Mesenchymal stem cell (in vitro differentiated cells and primary cell): ENCODE measurements at regions not wholly inside any gene's neighbourhood (a gene's known extent, or its start where the extent isn't known, plus 50 kb on each side); places are given as distances from the start of the nearest gene placed in this dataset.
A peak's percentile ranks its signal among the peaks of the same experiment; 100 is the strongest.

Experiments used
- DNase-seq: peaks from one replicate; pipeline ENCODE4 v3.0.0-alpha.2; 2013
- H2AFZ ChIP-seq: one replicate; pipeline ENCODE4 v1.6.1; 2013; ENCODE audit warnings: low read depth, mild to moderate bottlenecking, control low read depth, inconsistent platforms, low read length, moderate library complexity
- H2AK5ac ChIP-seq: 2 replicates; pipeline ENCODE4 v1.6.1; 2013; ENCODE audit warnings: low read length, moderate library complexity, mild to moderate bottlenecking, inconsistent platforms; ENCODE audit not compliant: severe bottlenecking
- H2BK120ac ChIP-seq: one replicate; pipeline ENCODE4 v1.6.1; 2013; ENCODE audit warnings: low read depth, mild to moderate bottlenecking, inconsistent platforms, low read length, moderate library complexity
- H2BK12ac ChIP-seq, 2 experiments: one replicate each; pipeline ENCODE4 v1.6.1; 2013; ENCODE audit warnings: inconsistent platforms in 2 of 2, low read length in 2 of 2, mild to moderate bottlenecking in 2 of 2, moderate library complexity in 2 of 2, control low read depth in 1 of 2
- H2BK15ac ChIP-seq: one replicate; pipeline ENCODE4 v1.6.1; 2013; ENCODE audit warnings: mild to moderate bottlenecking, low read depth, inconsistent platforms; ENCODE audit not compliant: poor library complexity, severe bottlenecking
- H2BK5ac ChIP-seq: 2 replicates; pipeline ENCODE4 v1.6.1; 2013; ENCODE audit warnings: low read depth, mild to moderate bottlenecking, low read length, control low read depth, inconsistent platforms; ENCODE audit not compliant: poor library complexity, severe bottlenecking
- H3K14ac ChIP-seq, 2 experiments: one replicate each; pipeline ENCODE4 v1.6.1; 2013; ENCODE audit warnings: inconsistent platforms in 2 of 2, low read length in 2 of 2, control low read depth in 1 of 2, mild to moderate bottlenecking in 1 of 2, moderate library complexity in 1 of 2
- H3K18ac ChIP-seq, 2 experiments: one replicate each; pipeline ENCODE4 v1.6.1; 2013; ENCODE audit warnings: inconsistent platforms in 2 of 2, low read length in 2 of 2, control low read depth in 1 of 2, low read depth in 1 of 2, mild to moderate bottlenecking in 1 of 2
- H3K23ac ChIP-seq, 2 experiments: one replicate each; pipeline ENCODE4 v1.6.1; 2013; ENCODE audit warnings: inconsistent platforms in 2 of 2, low read length in 2 of 2, mild to moderate bottlenecking in 2 of 2, moderate library complexity in 2 of 2, control low read depth in 1 of 2
- H3K27ac ChIP-seq: 2 replicates; pipeline ENCODE4 v1.5.1; 2013; ENCODE audit warnings: mild to moderate bottlenecking, moderate library complexity, low read length, control low read depth, inconsistent platforms; ENCODE audit not compliant: poor library complexity, severe bottlenecking
- H3K27me3 ChIP-seq, 2 experiments: 2 replicates each; pipeline versions ENCODE4 v1.6.1 to v1.7.0; 2013; ENCODE audit warnings: low read length in 2 of 2, mild to moderate bottlenecking in 2 of 2, moderate library complexity in 2 of 2, control low read depth in 1 of 2, inconsistent platforms in 1 of 2; ENCODE audit not compliant: control insufficient read depth in 1 of 2, insufficient read depth in 1 of 2
- H3K36me3 ChIP-seq, 2 experiments: 2 replicates each; pipeline versions ENCODE4 v1.6.1 to v1.7.0; 2013; ENCODE audit warnings: low read length in 2 of 2, control low read depth in 1 of 2, inconsistent platforms in 1 of 2, low read depth in 1 of 2, mild to moderate bottlenecking in 1 of 2; ENCODE audit not compliant: insufficient read depth in 2 of 2, control insufficient read depth in 1 of 2
- H3K4ac ChIP-seq, 2 experiments: one replicate each; pipeline ENCODE4 v1.6.1; 2013; ENCODE audit warnings: inconsistent platforms in 2 of 2, low read length in 2 of 2, mild to moderate bottlenecking in 2 of 2, moderate library complexity in 2 of 2, control low read depth in 1 of 2, low read depth in 1 of 2
- H3K4me1 ChIP-seq: 2 replicates; pipeline ENCODE4 v1.6.1; 2013; ENCODE audit warnings: low read depth, low read length, control low read depth; ENCODE audit not compliant: control insufficient read depth, insufficient read depth
- H3K4me2 ChIP-seq: 2 replicates; pipeline ENCODE4 v1.6.1; 2013; ENCODE audit warnings: low read length, mild to moderate bottlenecking, inconsistent platforms; ENCODE audit not compliant: poor library complexity, severe bottlenecking
- H3K4me3 ChIP-seq, 2 experiments: 2 replicates each; pipeline versions ENCODE4 v1.5.1 to v1.7.0; 2013; ENCODE audit warnings: low read length in 2 of 2, mild to moderate bottlenecking in 2 of 2, control low read depth in 1 of 2, low read depth in 1 of 2; ENCODE audit not compliant: insufficient read depth in 1 of 2
- H3K79me1 ChIP-seq: replicated peaks from 2 replicates; pipeline ENCODE4 v1.6.1; 2013; ENCODE audit warnings: mild to moderate bottlenecking, control low read depth, low read length, inconsistent platforms; ENCODE audit not compliant: poor library complexity, severe bottlenecking
- H3K9ac ChIP-seq: 2 replicates; pipeline ENCODE4 v1.7.0; 2013; ENCODE audit warnings: mild to moderate bottlenecking, low read length, moderate library complexity
- H3K9me3 ChIP-seq: 2 replicates; pipeline ENCODE4 v1.7.0; 2013; ENCODE audit warnings: mild to moderate bottlenecking, low read length; ENCODE audit not compliant: control insufficient read depth
- H4K8ac ChIP-seq: one replicate; pipeline ENCODE4 v1.6.1; 2013; ENCODE audit warnings: inconsistent platforms, mild to moderate bottlenecking, low read length, moderate library complexity
- H4K91ac ChIP-seq: one replicate; pipeline ENCODE4 v1.6.1; 2013; ENCODE audit warnings: mild to moderate bottlenecking, low read length, inconsistent platforms
- WGBS: methylation state at CpG from one replicate; pipeline ENCODE4 v1.1.7; 2013; ENCODE audit warnings: mixed read lengths; 5-methylcytosine and 5-hydroxymethylcytosine counted together

GRCh38 chr1:219812086-219812485 lies 116.3 kb downstream of the SLC30A10 start:
- Histone ChIP-seq H2AK5ac (no peak overlapping the region), H2BK5ac (no peak overlapping the region), H3K27me3 (peaks cover 18 to 29% of the 10 kb centered on the region in 2 experiments), H3K14ac (no peak overlapping the region), H2BK12ac (no peak overlapping the region), H4K91ac (no peak overlapping the region), H3K27ac (no peak overlapping the region), H3K36me3 (no peaks in the 10 kb centered on the region), H3K18ac (no peak overlapping the region), H3K9ac (peak overlapping the region; percentile 33), H2AFZ (no peak overlapping the region), H3K4ac (no peak overlapping the region), H2BK120ac (no peak overlapping the region), H3K9me3 (no peaks in the 10 kb centered on the region), H4K8ac (no peak overlapping the region), H2BK15ac (no peak overlapping the region), H3K4me1 (no peaks in the 10 kb centered on the region), H3K4me2 (no peak overlapping the region), H3K4me3 (no peak overlapping the region), H3K79me1 (no peaks in the 10 kb centered on the region), H3K23ac (no peak overlapping the region)
- 62% methylated on average over 4 of the region's 4 CpGs for WGBS
- DNase-seq, result no peak

DNA sequence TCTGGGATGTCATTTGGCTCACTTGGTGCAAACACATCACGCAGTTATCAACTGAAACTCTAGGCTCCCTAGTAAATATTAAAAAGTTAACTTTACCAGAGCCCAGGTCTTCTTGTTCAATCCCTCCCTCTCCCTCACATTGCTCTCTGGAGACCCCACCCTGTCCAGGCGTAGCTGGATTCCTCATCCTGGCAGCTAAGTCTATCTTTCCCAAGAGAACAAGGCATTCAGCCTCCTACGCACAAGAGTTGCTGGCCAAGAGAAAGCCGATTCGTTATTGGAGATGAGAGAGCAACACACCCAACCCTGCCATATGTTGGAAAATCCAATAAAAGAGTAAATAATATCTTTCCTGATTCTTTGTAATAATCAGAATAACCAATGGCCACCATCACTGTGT lies 117.9 kb downstream of the SLC30A10 start:
- Histone ChIP-seq H3K4me3 (no peak overlapping the region), H4K8ac (no peak overlapping the region), H2AFZ (no peak overlapping the region), H3K36me3 (no peaks in the 10 kb centered on the region), H3K27ac (no peak overlapping the region), H3K27me3 (peaks cover 5 to 19% of the 10 kb centered on the region in 2 experiments), H2BK15ac (no peak overlapping the region), H3K18ac (no peak overlapping the region), H3K79me1 (no peaks in the 10 kb centered on the region), H2AK5ac (no peak overlapping the region), H4K91ac (no peak overlapping the region), H2BK5ac (no peak overlapping the region), H3K4me1 (no peaks in the 10 kb centered on the region), H2BK12ac (no peak overlapping the region), H2BK120ac (no peak overlapping the region), H3K9ac (no peak overlapping the region), H3K9me3 (no peaks in the 10 kb centered on the region), H3K14ac (no peak overlapping the region), H3K23ac (no peak overlapping the region), H3K4ac (no peak overlapping the region), H3K4me2 (no peak overlapping the region)
- DNase-seq, result no peak
- 92% methylated on average over 3 of the region's 5 CpGs for WGBS

- Histone ChIP-seq H3K4me2 (no peak overlapping the region), H2AFZ (no peak overlapping the region), H3K4ac (no peak overlapping the region), H3K27ac (no peak overlapping the region), H4K91ac (no peak overlapping the region), H3K9ac (no peak overlapping the region), H3K79me1 (no peaks in the 10 kb centered on the region), H2BK12ac (no peak overlapping the region), H3K23ac (no peak overlapping the region), H2BK15ac (no peak overlapping the region), H3K4me1 (no peaks in the 10 kb centered on the region), H4K8ac (no peak overlapping the region), H2AK5ac (no peak overlapping the region), H3K9me3 (no peaks in the 10 kb centered on the region), H3K18ac (no peak overlapping the region), H3K27me3 (peaks cover 0 to 10% of the 10 kb centered on the region in 2 experiments), H3K36me3 (no peaks in the 10 kb centered on the region), H3K14ac (no peak overlapping the region), H2BK120ac (no peak overlapping the region), H3K4me3 (no peak overlapping the region), H2BK5ac (no peak overlapping the region)
- 91% methylated on average over 7 of the region's 7 CpGs for WGBS
- DNase-seq, result no peak
Observed at GRCh38 chr1:219808790-219809189, 119.6 kb downstream of the SLC30A10 start.

DNA sequence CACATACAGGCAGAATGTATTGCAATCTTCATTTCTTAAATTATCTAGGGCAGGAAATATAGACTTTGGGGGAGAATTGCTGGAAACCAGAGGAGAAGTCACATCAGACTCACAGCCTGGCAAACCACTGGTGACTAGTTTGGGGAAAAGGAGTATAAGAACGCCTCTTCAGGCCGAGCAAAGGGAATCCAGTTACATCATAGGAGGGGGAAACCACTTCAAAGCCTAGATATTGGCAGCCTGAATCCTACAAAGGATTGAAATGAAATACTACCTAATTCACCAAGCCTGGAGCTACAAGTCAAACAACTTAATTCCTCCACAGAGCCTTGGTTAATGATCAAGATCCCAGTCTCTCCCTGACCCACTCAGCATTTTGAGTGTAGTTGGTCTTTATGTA lies 121.7 kb downstream of the SLC30A10 start:
- 76% methylated on average over 2 of the region's 2 CpGs for WGBS
- H3K4me3 ChIP-seq, result no peak overlapping the region

More for the DNA sequence above, 121.7 kb downstream of the SLC30A10 start:
- H3K79me1 ChIP-seq, result no peaks in the 10 kb centered on the region
- H2AFZ ChIP-seq, result no peak overlapping the region
- H2AK5ac ChIP-seq, result no peak overlapping the region
- H3K23ac ChIP-seq, result no peak overlapping the region
- H3K4me1 ChIP-seq, result no peaks in the 10 kb centered on the region
- H3K9me3 ChIP-seq, result no peaks in the 10 kb centered on the region
- H3K27me3 ChIP-seq, result peaks cover 0 to 10% of the 10 kb centered on the region in 2 experiments
- no peak for DNase-seq
- no peak overlapping the region for H3K14ac ChIP-seq
- no peak overlapping the region for H4K8ac ChIP-seq
- H4K91ac ChIP-seq, result no peak overlapping the region
- H2BK5ac ChIP-seq, result no peak overlapping the region
- H2BK15ac ChIP-seq, result no peak overlapping the region
- no peak overlapping the region for H2BK12ac ChIP-seq
- no peak overlapping the region for H3K27ac ChIP-seq
- H3K4ac ChIP-seq, result no peak overlapping the region
- no peaks in the 10 kb centered on the region for H3K36me3 ChIP-seq
- no peak overlapping the region for H3K9ac ChIP-seq
- no peak overlapping the region for H3K18ac ChIP-seq
- no peak overlapping the region for H2BK120ac ChIP-seq
- H3K4me2 ChIP-seq, result no peak overlapping the region
